GM18507 (cell line): ENCODE measurements at regions not wholly inside any gene's neighbourhood (a gene's known extent, or its start where the extent isn't known, plus 50 kb on each side); places are given as distances from the start of the nearest gene placed in this dataset.

Experiments used
- DNase-seq: peaks from one replicate; pipeline ENCODE4 v3.0.0; 2011; ENCODE audit warnings: low read depth; ENCODE audit not compliant: insufficient read length; ENCODE audit errors: extremely low spot score
- FAIRE-seq: peaks from 2 replicates; lab custom pipeline; 2011; peaks lifted over from hg19 to GRCh38; lab: Jason Lieb, UNC

- DNase-seq: no peak
Measured at GRCh38 chr4:138678985-138679746, 336.4 kb upstream of the NOCT start.

GRCh38 chr4:138677748-138678147 lies 337.8 kb upstream of the NOCT start:
- no peak for FAIRE-seq
- no peak for DNase-seq

More at GRCh38 chr4:138678985-138679746, 336.4 kb upstream of the NOCT start:
- no peak for FAIRE-seq

- no peak for FAIRE-seq
- DNase-seq: no peak
Measured at GRCh38 chr4:138677212-138677611, 338.4 kb upstream of the NOCT start.

- DNase-seq: no peak
- no peak for FAIRE-seq
Measured at GRCh38 chr4:138675685-138676084, 339.9 kb upstream of the NOCT start.

GRCh38 chr4:138674209-138674608 lies 341.4 kb upstream of the NOCT start:
- DNase-seq (no peak), FAIRE-seq (no peak)

GRCh38 chr4:138673053-138673452 lies 342.5 kb upstream of the NOCT start:
- FAIRE-seq: no peak
- no peak for DNase-seq

GRCh38 chr4:138672393-138672976 lies 343.1 kb upstream of the NOCT start:
- FAIRE-seq (peak; percentile 51), DNase-seq (no peak)

GRCh38 chr4:138671606-138672084 lies 343.9 kb upstream of the NOCT start:
- no peak for FAIRE-seq

GRCh38 chr4:138671106-138671505 lies 344.5 kb upstream of the NOCT start:
- DNase-seq (no peak), FAIRE-seq (no peak)

More at GRCh38 chr4:138671606-138672084, 343.9 kb upstream of the NOCT start:
- DNase-seq: no peak

- FAIRE-seq (no peak), DNase-seq (no peak)
Measured at GRCh38 chr4:138670681-138671080, 344.9 kb upstream of the NOCT start.

- no peak for FAIRE-seq
- no peak for DNase-seq
Measured at GRCh38 chr4:138669479-138670315, 345.9 kb upstream of the NOCT start.

- FAIRE-seq (no peak), DNase-seq (no peak)
Measured at GRCh38 chr4:138668309-138668708, 347.3 kb upstream of the NOCT start.

- no peak for DNase-seq
- FAIRE-seq: no peak
Measured at GRCh38 chr4:138666366-138666765, 349.2 kb upstream of the NOCT start.

GRCh38 chr4:138665851-138666250 lies 349.7 kb upstream of the NOCT start:
- DNase-seq (no peak), FAIRE-seq (no peak)

GRCh38 chr4:138663883-138664282 lies 351.7 kb upstream of the NOCT start:
- DNase-seq (no peak), FAIRE-seq (no peak)

GRCh38 chr4:138659812-138660316 lies 355.7 kb upstream of the NOCT start:
- no peak for FAIRE-seq
- DNase-seq: no peak

- DNase-seq: no peak
- FAIRE-seq: no peak
Measured at GRCh38 chr4:138659037-138659811, 356.4 kb upstream of the NOCT start.

- no peak for DNase-seq
- FAIRE-seq: no peak
Measured at GRCh38 chr4:138658518-138658917, 357.1 kb upstream of the NOCT start.

GRCh38 chr4:138656990-138657389 lies 358.6 kb upstream of the NOCT start:
- DNase-seq (no peak), FAIRE-seq (no peak)
